ENCODE measurements at regions not wholly inside any gene's neighbourhood (a gene's known extent, or its start where the extent isn't known, plus 50 kb on each side); places are given as distances from the start of the nearest gene placed in this dataset.

GRCh38 chr15:36371509-36371908 lies 207.9 kb upstream of the CDIN1 start:
- no peak for DNase-seq

- no peak for DNase-seq
These were observed 206.5 kb upstream of the CDIN1 start for GRCh38 chr15:36372968-36373367.

GRCh38 chr15:36373550-36373949 lies 205.9 kb upstream of the CDIN1 start:
- no peak for DNase-seq

GRCh38 chr15:36389107-36389506 lies 190.3 kb upstream of the CDIN1 start:
- DNase-seq = no peak

GRCh38 chr15:36390491-36390890 lies 188.9 kb upstream of the CDIN1 start:
- no peak for DNase-seq

GRCh38 chr15:36392676-36393266 lies 186.7 kb upstream of the CDIN1 start:
- no peak for DNase-seq

- DNase-seq = no peak
These were observed 181.2 kb upstream of the CDIN1 start for GRCh38 chr15:36398212-36398611.

GRCh38 chr15:36399276-36399675 lies 180.2 kb upstream of the CDIN1 start:
- DNase-seq = no peak

- no peak for DNase-seq
These were observed 178.4 kb upstream of the CDIN1 start for GRCh38 chr15:36400936-36401585.

GRCh38 chr15:36401586-36401966 lies 177.8 kb upstream of the CDIN1 start:
- DNase-seq = no peak

- no peak for DNase-seq
These were observed 176.1 kb upstream of the CDIN1 start for GRCh38 chr15:36403351-36403750.

- DNase-seq = no peak
These were observed 173.1 kb upstream of the CDIN1 start for GRCh38 chr15:36406366-36406765.

GRCh38 chr15:36406911-36407310 lies 172.5 kb upstream of the CDIN1 start:
- no peak for DNase-seq

- no peak for DNase-seq
These were observed 171.8 kb upstream of the CDIN1 start for GRCh38 chr15:36407647-36408046.

- no peak for DNase-seq
These were observed 169.6 kb upstream of the CDIN1 start for GRCh38 chr15:36409819-36410218.

GRCh38 chr15:36414670-36415069 lies 164.8 kb upstream of the CDIN1 start:
- no peak for DNase-seq

- no peak for DNase-seq
These were observed 163.8 kb upstream of the CDIN1 start for GRCh38 chr15:36415643-36416042.

GRCh38 chr15:36422631-36423030 lies 156.8 kb upstream of the CDIN1 start:
- DNase-seq = no peak

GRCh38 chr15:36426691-36427090 lies 152.7 kb upstream of the CDIN1 start:
- DNase-seq = no peak

GRCh38 chr15:36428102-36428845 lies 151.2 kb upstream of the CDIN1 start:
- no peak for DNase-seq

- no peak for DNase-seq
These were observed 149.7 kb upstream of the CDIN1 start for GRCh38 chr15:36429707-36430106.

- no peak for DNase-seq
These were observed 149.1 kb upstream of the CDIN1 start for GRCh38 chr15:36430280-36430679.

GRCh38 chr15:36430726-36431265 lies 148.6 kb upstream of the CDIN1 start:
- no peak for DNase-seq

GRCh38 chr15:36432161-36432560 lies 147.3 kb upstream of the CDIN1 start:
- no peak for DNase-seq

Data from NCI-H1092 (cell line).